Astrocyte of the spinal cord (primary cell): ENCODE measurements at regions not wholly inside any gene's neighbourhood (a gene's known extent, or its start where the extent isn't known, plus 50 kb on each side); places are given as distances from the start of the nearest gene placed in this dataset.

Experiments used
- DNase-seq: peaks from one replicate; pipeline ENCODE4 v3.0.0; 2011; ENCODE audit warnings: low read depth, low spot score
- H3K4me3 ChIP-seq: 2 replicates; pipeline ENCODE4 v1.5.1; 2011; ENCODE audit warnings: low read depth, mild to moderate bottlenecking, low read length, moderate library complexity
- in situ Hi-C: cut with HindIII; loops from 2 replicates; pipeline ENCODE4 v1.10.0; 2017; ENCODE audit warnings: low sequenced_read_pairs
- TF ChIP-seq, protein P1 (sequence below): IDR thresholded peaks from 2 replicates; pipeline ENCODE4 v1.5.1; 2012; ENCODE audit warnings: low read depth, mild to moderate bottlenecking, low read length, inconsistent platforms

DNA sequence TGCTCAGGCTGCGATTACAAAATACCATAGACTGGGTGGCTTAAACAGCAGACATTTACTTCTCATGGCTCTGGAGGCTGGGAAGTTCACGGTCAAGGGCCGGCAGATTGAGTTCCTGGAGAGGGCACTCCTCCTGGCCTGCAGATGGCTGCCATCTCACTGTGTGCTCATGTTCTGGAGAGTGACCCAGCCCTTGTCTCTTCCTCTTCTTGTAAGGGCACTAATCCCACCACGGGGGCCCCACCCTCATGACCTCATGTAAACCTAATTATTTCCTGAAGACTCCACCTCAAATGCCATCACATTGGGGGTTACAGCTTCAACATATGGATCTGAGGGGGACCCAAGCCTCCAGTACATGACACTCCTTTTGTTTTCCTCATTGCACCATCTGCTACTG lies 56.0 kb upstream of the CLDN10 start:
- TF ChIP-seq, protein P1, sequence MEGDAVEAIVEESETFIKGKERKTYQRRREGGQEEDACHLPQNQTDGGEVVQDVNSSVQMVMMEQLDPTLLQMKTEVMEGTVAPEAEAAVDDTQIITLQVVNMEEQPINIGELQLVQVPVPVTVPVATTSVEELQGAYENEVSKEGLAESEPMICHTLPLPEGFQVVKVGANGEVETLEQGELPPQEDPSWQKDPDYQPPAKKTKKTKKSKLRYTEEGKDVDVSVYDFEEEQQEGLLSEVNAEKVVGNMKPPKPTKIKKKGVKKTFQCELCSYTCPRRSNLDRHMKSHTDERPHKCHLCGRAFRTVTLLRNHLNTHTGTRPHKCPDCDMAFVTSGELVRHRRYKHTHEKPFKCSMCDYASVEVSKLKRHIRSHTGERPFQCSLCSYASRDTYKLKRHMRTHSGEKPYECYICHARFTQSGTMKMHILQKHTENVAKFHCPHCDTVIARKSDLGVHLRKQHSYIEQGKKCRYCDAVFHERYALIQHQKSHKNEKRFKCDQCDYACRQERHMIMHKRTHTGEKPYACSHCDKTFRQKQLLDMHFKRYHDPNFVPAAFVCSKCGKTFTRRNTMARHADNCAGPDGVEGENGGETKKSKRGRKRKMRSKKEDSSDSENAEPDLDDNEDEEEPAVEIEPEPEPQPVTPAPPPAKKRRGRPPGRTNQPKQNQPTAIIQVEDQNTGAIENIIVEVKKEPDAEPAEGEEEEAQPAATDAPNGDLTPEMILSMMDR = no peak
- H3K4me3 ChIP-seq = no peak overlapping the region
- DNase-seq = no peak
- in situ Hi-C loops = no loop called here

DNA sequence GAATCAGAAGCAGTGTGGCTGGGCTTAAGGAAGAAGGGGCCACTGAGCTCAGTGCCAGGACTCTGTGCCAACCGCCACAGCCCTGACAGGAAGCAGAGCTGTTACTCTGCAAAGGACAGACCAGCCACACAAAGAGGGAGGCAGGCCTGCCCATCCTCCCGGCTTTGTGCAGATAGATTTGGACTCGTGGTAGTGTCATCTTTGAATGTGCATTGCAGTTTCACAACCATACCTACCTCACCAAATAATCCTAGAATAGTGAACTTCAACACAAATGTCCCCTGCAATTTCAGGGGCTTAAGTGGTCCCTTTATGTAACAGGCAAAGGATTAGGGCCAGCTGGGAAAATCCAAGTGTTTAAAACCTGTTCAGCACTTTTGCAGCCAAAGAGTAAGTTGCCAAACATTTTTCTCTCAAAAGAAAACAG lies 55.1 kb upstream of the CLDN10 start:
- in situ Hi-C loops = no loop called here
- H3K4me3 ChIP-seq = no peak overlapping the region
- DNase-seq = no peak
- TF ChIP-seq, protein P1 = no peak

DNA sequence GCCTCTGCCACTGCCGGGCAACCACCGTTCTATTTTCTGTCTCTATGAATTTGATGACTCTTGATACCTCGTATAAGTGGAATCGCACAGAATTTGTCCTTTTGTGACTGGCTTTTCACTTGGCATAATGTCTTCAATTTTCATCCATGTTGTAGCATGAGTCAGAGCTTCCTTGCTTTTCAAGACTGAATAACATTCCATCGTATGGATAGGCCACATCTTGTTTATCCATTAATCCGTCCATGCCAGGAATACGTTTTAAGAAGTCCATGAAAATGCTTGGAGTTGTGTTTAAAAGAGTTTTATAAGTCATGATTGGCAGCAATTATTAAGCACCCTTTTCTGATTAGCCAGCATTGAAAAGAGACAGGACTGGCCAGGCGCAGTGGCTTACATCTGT lies 53.6 kb upstream of the CLDN10 start:
- no peak for DNase-seq
- TF ChIP-seq, protein P1 = no peak
- no peak overlapping the region for H3K4me3 ChIP-seq
- in situ Hi-C loops = no loop called here

DNA sequence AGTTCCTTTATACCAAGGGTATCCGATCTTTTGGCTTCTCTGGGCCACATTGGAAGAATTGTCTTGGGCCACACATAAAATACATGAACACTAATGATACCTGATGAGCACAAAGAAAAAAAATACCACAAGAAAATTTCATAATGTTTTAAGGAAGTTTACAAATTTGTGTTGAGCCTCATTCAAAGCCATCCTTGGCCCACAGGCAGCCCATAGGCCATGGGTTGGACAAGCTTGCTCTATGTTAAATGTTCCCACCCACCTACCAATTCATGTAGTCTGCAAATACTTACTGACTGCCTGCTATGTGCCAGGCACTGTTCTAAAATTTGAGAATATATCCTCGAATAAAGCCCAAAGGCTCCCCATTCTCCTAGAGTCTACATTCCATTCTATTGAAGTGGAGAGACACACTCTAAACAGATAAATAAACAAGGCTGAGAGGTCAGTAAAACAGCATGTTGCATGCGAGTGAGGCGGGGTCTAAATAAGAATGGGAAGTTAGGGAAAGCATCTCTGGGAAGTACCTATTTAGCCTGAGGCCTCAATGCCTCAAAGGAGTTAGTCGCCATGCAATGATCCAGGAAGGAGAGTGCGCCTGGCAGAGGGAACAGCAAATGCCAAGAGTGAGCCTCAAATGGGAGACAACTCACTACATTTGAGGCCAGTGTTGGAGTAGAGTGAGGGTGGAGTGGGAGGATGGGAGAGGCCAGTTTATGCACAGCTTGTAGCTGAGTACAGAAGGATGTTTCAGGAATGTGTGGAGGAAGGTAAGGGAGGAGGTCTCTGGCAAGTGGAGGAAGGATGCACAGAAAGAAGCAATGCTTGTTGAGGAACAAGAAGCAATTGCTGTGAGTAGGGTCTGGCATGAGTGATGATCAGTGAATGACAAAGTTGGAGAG lies 52.5 kb upstream of the CLDN10 start:
- in situ Hi-C loops = no loop called here
- TF ChIP-seq, protein P1 = no peak
- DNase-seq = no peak
- no peak overlapping the region for H3K4me3 ChIP-seq

- no peak for DNase-seq
- in situ Hi-C loops = no loop called here
- TF ChIP-seq, protein P1 = no peak
- no peak overlapping the region for H3K4me3 ChIP-seq
These were observed 50.3 kb upstream of the CLDN10 start for GRCh38 chr13:95502216-95502615.
